HuH-7 (cell line): ENCODE measurements at regions not wholly inside any gene's neighbourhood (a gene's known extent, or its start where the extent isn't known, plus 50 kb on each side); places are given as distances from the start of the nearest gene placed in this dataset.
A peak's percentile ranks its signal among the peaks of the same experiment; 100 is the strongest.

Experiments used
- DNase-seq: peaks from one replicate; pipeline ENCODE4 v3.0.0; 2011; ENCODE audit warnings: low spot score

DNA sequence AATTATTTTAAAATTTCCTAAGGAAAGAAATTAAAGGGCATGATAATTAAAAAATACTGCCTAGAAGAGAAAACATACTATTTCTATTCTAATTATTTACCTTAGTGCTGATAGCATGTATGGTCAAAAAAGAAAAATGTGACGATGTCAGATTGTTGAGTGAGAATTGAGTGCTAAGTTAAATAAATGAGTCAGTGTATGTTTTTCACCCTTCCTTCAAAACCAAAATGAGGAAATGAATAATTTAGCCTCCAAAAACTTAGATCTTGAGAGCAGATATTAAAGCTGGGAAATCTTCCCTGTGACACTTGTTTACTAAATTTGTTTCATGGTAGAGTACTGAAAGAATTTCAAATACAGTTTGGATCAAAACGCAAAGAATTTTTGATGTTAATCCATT lies 58.6 kb upstream of the NYAP2 start:
- no peak for DNase-seq

DNA sequence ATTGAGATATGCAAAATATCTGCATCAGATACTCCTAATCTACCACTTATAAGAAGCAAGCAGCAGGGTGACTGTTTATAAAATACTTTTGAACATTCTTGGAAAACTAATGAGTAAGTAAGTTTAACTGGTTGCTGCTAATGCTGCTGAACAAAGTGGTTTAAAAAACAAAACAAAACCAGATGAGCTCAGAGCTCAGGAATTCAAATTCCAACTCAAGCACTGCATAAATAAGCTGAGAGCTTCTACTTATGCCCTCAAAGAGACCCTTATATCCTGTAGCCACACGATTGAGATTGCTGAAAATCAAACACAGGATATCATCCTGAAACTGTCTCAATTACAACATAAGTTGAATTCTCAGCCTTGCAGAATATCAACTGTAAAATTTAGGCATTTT lies 62.3 kb upstream of the NYAP2 start:
- no peak for DNase-seq

DNA sequence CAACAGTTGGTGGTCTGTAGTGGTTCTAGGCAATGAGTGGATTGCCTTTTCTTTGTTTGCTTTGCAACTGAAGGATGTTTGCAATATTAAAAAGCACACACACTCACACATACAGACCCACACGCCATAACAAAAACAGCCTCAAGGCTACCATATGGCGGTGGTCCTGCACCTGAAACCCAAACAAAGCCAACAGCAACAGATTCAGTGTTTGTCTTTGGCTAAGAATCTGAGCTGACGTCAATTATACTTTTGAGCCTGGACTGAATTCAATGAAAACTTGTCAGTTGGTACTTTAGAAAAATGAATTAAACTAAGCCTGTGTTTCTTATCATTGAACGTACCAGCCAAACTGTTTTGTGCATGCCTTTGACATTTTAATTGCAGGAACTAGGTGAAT lies 65.0 kb upstream of the NYAP2 start:
- DNase-seq = no peak

DNA sequence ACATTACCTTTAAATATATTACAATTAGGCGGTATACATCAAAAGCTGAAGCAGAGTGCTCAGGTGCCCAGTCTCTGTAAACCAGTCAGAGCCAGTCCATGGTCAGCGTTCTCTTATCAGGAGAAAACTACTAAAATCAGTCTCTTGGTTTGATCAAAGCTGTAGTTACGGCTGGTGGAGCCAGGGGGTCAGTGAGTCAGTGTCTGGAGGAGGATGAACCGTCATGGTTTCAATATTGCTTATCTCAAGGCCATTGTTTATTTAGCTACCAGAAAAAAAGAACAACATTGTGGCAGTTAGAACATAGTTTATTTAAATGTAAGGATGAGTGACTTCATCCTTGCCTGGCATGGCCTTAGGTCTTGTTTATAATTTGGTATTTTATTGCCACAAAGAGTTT lies 71.3 kb upstream of the NYAP2 start:
- DNase-seq = no peak

- DNase-seq = no peak
Observed at GRCh38 chr2:225326969-225327368, 72.5 kb upstream of the NYAP2 start.

DNA sequence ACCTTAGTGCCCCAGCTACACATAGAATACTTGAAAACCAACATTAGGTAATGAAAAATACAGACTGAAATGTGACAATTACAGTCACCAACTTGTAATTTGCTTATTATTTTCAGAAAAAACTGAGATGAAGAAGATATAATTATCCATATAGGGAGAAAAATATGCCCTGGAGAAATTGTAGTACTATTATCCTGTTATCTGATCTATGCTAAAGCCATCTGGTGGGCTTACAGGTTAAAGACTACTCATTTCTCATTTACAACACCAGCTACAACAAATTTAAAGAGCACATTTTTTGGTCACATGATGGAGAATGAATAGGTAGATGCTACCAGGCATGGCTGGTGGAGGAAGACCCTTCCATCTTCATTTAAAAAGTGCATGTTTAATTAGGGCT lies 79.6 kb upstream of the NYAP2 start:
- DNase-seq = no peak

- no peak for DNase-seq
Observed at GRCh38 chr2:225318440-225318839, 81.1 kb upstream of the NYAP2 start.

GRCh38 chr2:225317186-225317585 lies 82.3 kb upstream of the NYAP2 start:
- DNase-seq = no peak

DNA sequence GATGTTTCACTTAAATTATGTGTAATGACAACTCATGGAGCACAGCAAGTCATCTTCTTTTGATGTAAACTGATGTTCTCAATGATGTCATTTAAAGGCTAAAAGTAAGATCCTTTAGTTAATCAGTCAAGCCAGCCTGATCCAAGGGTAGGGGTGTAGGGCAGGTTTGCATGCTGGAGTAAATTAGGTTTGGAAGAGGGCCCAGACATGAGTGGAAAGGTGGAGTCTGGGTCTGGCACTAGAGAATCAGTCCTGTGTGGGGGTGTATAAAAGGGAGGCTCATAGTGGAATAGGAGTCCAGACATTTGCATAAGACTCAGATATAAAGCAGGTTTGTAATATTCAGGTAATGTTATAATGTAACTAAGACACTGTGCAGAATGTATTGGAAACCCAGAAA lies 88.8 kb upstream of the NYAP2 start:
- no peak for DNase-seq

DNA sequence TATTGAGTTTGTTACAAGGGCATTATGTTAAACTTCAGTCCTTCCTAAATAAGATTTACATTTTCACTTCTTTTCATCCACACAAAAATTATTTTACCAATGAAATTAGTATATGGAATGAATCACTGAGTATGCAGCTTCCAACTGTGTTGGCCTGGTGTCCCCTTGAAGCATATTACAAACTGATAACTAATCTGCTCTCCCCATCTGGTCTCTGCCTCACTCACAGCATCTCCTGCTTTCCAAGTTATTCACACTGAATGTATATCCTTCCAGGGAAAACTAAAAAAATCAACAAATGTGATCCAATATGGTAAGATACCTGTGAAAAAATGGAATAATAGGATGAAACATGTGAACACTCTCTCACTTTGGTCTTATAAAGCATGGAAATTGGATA lies 90.0 kb upstream of the NYAP2 start:
- DNase-seq = no peak

DNA sequence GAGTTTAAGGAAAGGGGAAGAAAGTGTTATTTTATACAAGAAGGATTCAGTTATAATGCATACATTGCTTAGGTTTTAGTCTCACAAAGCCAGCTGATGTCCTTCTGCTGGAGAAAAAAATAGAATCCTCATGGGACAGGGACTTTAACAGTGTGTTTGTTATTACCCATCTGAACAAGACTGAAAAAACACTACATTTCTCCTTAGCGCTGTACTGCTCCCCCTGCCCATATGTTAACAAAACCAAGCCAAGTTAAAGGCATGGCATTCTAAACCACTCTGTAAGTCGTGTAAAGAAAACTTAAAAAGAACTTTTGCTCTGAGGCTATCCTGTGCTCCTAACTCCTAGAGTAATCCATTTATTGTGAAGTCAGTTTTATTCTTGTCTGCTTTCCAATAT lies 102.6 kb upstream of the NYAP2 start:
- no peak for DNase-seq

GRCh38 chr2:225295102-225295501 lies 104.4 kb upstream of the NYAP2 start:
- no peak for DNase-seq

GRCh38 chr2:225293638-225294037 lies 105.9 kb upstream of the NYAP2 start:
- DNase-seq = no peak

GRCh38 chr2:225290757-225291400 lies 108.6 kb upstream of the NYAP2 start:
- no peak for DNase-seq

DNA sequence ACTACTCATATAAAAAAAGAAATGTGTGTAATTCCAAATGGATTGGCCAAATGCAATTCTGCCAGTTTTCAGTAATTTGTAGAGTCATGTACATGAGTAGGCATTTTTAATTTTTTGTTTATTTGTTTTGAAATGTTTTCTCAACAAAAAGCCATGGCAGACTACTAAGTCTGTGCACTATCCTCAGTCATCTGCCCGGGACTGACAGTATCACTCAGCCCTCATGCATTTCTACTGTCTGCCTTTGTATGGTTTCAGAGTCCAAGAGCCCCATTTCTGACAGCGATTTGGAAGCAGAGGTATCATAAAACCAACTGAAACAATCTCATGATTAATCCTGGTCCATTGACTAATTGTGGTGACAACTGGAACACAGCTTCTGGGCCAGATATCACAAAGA lies 109.9 kb upstream of the NYAP2 start:
- no peak for DNase-seq

- no peak for DNase-seq
Observed at GRCh38 chr2:225288986-225289385, 110.5 kb upstream of the NYAP2 start.

DNA sequence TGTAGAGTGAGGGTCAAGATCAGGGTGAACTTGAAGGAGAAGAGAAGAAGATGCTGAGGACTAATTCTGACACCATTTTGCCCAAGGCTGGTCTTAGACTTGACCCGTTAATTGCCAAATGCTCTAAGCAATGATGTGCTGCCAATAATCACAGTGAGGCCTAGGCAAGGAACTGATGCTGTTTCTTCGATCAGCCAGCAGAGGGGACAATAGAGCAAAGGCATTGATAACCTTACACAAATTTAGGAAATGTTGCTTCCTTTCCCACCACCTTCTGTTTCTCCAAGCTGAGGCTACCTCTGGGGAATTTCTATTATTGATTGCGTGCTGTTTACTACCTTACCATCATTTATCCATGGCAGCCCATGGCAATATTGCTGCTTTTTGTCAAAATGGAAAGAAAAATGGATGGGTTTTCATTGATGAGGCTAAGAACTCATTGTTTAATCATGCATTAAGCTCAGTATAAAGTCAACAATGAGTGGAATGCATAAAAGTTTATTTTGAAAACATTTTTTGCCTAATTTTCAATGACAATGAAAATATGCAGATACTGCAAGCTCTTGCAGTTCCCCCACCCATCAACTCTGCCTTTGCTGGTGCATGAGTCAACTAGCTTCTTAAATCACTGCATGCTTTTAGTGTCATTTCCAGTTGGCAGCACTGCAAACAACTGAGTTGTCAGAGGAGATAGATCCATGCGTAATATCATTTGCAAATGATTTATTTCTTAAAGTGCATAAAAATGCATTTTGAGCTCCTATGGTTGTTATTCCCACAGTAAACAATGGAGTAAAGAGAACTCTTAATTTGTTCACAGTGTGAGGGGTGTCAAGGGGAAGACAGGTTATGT lies 116.4 kb upstream of the NYAP2 start:
- DNase-seq = peak; percentile 7

GRCh38 chr2:225276207-225276606 lies 123.3 kb upstream of the NYAP2 start:
- DNase-seq = no peak

DNA sequence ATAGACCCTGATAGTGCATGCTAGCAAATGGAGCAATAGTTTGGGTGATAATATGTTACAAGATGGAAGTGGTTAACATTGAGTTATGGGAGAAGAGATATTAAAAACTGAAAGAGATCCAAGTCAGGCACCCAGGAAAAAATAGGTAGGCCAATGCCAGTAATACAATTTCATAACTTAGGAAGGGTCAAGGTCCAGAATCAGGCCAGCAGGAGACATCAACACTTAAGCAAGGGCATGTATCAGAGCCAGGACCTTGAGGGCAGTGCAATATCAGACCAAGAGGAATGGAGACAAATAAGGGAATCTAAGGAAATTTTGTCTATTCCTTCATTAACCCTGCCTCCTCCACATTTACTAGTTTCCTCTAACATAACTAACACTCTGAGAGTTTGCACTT lies 124.1 kb upstream of the NYAP2 start:
- no peak for DNase-seq

- DNase-seq = no peak
Observed at GRCh38 chr2:225274751-225275150, 124.8 kb upstream of the NYAP2 start.

GRCh38 chr2:225272173-225272572 lies 127.3 kb upstream of the NYAP2 start:
- DNase-seq = no peak

GRCh38 chr2:225270861-225271260 lies 128.6 kb upstream of the NYAP2 start:
- DNase-seq = no peak

DNA sequence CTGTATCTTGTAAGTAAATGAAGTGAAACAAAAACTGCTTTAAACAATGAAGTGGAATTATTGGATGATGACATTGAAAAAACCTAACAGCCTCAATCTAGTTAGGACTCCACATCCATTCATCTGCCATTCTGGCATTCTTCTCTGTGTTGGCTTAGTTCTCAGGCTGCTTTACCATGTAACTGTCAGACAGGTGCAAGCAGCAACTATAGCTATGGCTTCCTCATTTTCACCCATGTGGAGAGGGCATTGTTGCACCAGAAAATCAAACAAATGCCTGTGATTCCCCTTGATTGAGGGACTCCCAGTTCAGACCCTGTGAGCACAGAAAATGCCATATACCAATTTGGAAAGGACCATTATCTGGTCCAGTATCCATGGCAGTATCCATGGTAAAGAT lies 129.5 kb upstream of the NYAP2 start:
- no peak for DNase-seq

DNA sequence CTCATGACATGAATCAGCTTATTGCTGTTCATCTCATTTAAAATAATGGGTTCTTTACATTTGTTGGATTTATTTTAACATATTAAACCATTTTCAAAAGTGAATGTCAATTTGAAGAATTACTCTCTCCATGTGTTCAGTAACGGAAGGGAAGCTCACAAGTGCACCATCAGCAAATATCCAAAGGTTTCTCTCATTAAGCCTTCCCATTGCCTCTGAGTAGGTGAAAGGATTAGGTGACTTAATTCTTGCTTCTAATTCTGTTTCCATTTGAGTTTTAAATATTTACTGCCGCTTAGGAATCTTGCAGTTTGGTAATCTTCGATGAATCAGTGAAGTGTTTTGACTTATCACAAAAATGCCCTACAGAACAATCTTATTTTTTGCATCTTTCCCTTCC lies 145.1 kb upstream of the NYAP2 start:
- no peak for DNase-seq
